ENCODE measurements at regions not wholly inside any gene's neighbourhood (a gene's known extent, or its start where the extent isn't known, plus 50 kb on each side); places are given as distances from the start of the nearest gene placed in this dataset.

GRCh38 chr6:4491501-4492260 lies 284.5 kb upstream of the CDYL start:
- TF ChIP-seq EZH2 (IDR thresholded peaks at IDR 0.05; ENCODE audit: low read length, unreplicated experiment): no peak
- TF ChIP-seq CTCF (conservative IDR thresholded peaks at IDR 0.05; ENCODE audit: low read depth, low read length): no peak
- no peak for TF ChIP-seq EZH2phosphoT487 (IDR thresholded peaks at IDR 0.05; ENCODE audit: borderline replicate concordance, low read length)
